K562 (cell line): ENCODE measurements at regions not wholly inside any gene's neighbourhood (a gene's known extent, or its start where the extent isn't known, plus 50 kb on each side); places are given as distances from the start of the nearest gene placed in this dataset.

Experiments used
- ASH1L ChIP-seq: fragments of 450-650 bp; IDR thresholded peaks from 2 replicates; pipeline ENCODE4 v1.6.1; 2018; ENCODE audit warnings: borderline replicate concordance, mild to moderate bottlenecking, low read depth; ENCODE audit not compliant: partially characterized antibody
- ATF1 ChIP-seq, 2 experiments: fragments of 450-650 bp in 1 of 2; IDR thresholded peaks; 2 replicates each; pipeline ENCODE4 v1.6.1; 2016; ENCODE audit warnings: missing compliant biosample characterization in 1 of 2, missing genetic modification characterization in 1 of 2
- ELF1 ChIP-seq: fragments of 200-800 bp; sonication (Bioruptor generic); IDR thresholded peaks from 2 replicates; pipeline ENCODE4 v1.6.1; 2016; ENCODE audit warnings: missing genetic modification characterization, missing compliant biosample characterization
- ETV1 ChIP-seq: fragments of 450-650 bp; conservative IDR thresholded peaks from 2 replicates; pipeline ENCODE4 v1.6.1; 2016; ENCODE audit warnings: missing genetic modification characterization, control low read depth, low read depth, missing compliant biosample characterization
- ETV6 ChIP-seq, 3 experiments: fragments of 150-350 bp in 1 of 3; sonication (generic) in 1 of 3; formaldehyde crosslinking in 1 of 3; IDR thresholded peaks; 2 replicates each; pipeline versions ENCODE4 v1.6.1 to v1.8.0; 2014 to 2022; ENCODE audit warnings: borderline replicate concordance in 2 of 3, low read depth in 2 of 3, antibody characterized with exemption in 1 of 3, low read length in 1 of 3, mild to moderate bottlenecking in 1 of 3, missing genetic modification reagents in 1 of 3
- GABPB2 ChIP-seq: fragments of 250-450 bp; sonication (Bioruptor Pico); conservative IDR thresholded peaks from 2 replicates; pipeline ENCODE4 v1.5.1; 2021; ENCODE audit warnings: mild to moderate bottlenecking
- HDAC2 ChIP-seq: fragments of 450-650 bp; IDR thresholded peaks from 2 replicates; pipeline ENCODE4 v1.6.1; 2016; ENCODE audit warnings: mild to moderate bottlenecking
- NR3C1 ChIP-seq: sonication (generic); formaldehyde crosslinking; IDR thresholded peaks from 2 replicates; pipeline ENCODE4 v1.8.1; 2022; ENCODE audit warnings: missing genetic modification reagents
- POLR2G ChIP-seq: fragments of 200-400 bp; formaldehyde crosslinking; IDR thresholded peaks from 2 replicates; pipeline ENCODE4 v1.6.1; 2017; ENCODE audit warnings: low read depth, mild to moderate bottlenecking, antibody characterized with exemption, low read length, moderate library complexity
- RCOR1 ChIP-seq, 2 experiments: IDR thresholded peaks; 2 replicates each; pipeline ENCODE4 v1.6.1; 2012; ENCODE audit warnings: low read depth in 2 of 2, low read length in 2 of 2, borderline replicate concordance in 1 of 2, improper control_type of control experiment in 1 of 2
- SIN3B ChIP-seq: fragments of 450-650 bp; IDR thresholded peaks from 2 replicates; pipeline ENCODE4 v1.6.1; 2017; ENCODE audit warnings: low read depth, mild to moderate bottlenecking, moderate library complexity
- SREBF2 ChIP-seq: sonication (generic); formaldehyde crosslinking; IDR thresholded peaks from 2 replicates; pipeline ENCODE4 v1.4.0; 2020; ENCODE audit warnings: mild to moderate bottlenecking, missing genetic modification reagents
- TCF3 ChIP-seq: sonication (generic); formaldehyde crosslinking; IDR thresholded peaks from 2 replicates; pipeline ENCODE4 v1.4.0; 2020; ENCODE audit warnings: mild to moderate bottlenecking, missing genetic modification reagents
- TEAD2 ChIP-seq: fragments of 450-650 bp; IDR thresholded peaks from 2 replicates; pipeline ENCODE4 v1.6.1; 2016; ENCODE audit warnings: missing genetic modification characterization, control low read depth, missing compliant biosample characterization
- USF1 ChIP-seq: sonication (generic); formaldehyde crosslinking; IDR thresholded peaks from 2 replicates; pipeline ENCODE4 v1.9.0; 2022; ENCODE audit warnings: mild to moderate bottlenecking, missing genetic modification reagents
- ZFPM2 ChIP-seq: fragments of 250-450 bp; sonication (Bioruptor Pico); IDR thresholded peaks from 2 replicates; pipeline ENCODE4 v1.5.1; 2022; ENCODE audit warnings: mild to moderate bottlenecking
- ZNF740 ChIP-seq, 3 experiments: fragments of 200-800 bp in 1 of 3; sonication (Bioruptor generic) in 1 of 3; sonication (generic) in 1 of 3; formaldehyde crosslinking in 1 of 3; IDR thresholded peaks; 2 replicates each; pipeline versions ENCODE4 v1.6.1 to v1.8.0; 2016 to 2022; ENCODE audit warnings: mild to moderate bottlenecking in 2 of 3, missing compliant biosample characterization in 2 of 3, missing genetic modification characterization in 2 of 3, missing genetic modification reagents in 1 of 3
- TF ChIP-seq, protein P1 (sequence below): sonication (generic); formaldehyde crosslinking; IDR thresholded peaks from 2 replicates; pipeline ENCODE4 v1.8.0; 2022; ENCODE audit warnings: mild to moderate bottlenecking, missing genetic modification reagents
- TF ChIP-seq, protein P2 (sequence below): sonication (generic); formaldehyde crosslinking; IDR thresholded peaks from 2 replicates; pipeline ENCODE4 v1.8.0; 2022; ENCODE audit warnings: mild to moderate bottlenecking, missing genetic modification reagents

DNA sequence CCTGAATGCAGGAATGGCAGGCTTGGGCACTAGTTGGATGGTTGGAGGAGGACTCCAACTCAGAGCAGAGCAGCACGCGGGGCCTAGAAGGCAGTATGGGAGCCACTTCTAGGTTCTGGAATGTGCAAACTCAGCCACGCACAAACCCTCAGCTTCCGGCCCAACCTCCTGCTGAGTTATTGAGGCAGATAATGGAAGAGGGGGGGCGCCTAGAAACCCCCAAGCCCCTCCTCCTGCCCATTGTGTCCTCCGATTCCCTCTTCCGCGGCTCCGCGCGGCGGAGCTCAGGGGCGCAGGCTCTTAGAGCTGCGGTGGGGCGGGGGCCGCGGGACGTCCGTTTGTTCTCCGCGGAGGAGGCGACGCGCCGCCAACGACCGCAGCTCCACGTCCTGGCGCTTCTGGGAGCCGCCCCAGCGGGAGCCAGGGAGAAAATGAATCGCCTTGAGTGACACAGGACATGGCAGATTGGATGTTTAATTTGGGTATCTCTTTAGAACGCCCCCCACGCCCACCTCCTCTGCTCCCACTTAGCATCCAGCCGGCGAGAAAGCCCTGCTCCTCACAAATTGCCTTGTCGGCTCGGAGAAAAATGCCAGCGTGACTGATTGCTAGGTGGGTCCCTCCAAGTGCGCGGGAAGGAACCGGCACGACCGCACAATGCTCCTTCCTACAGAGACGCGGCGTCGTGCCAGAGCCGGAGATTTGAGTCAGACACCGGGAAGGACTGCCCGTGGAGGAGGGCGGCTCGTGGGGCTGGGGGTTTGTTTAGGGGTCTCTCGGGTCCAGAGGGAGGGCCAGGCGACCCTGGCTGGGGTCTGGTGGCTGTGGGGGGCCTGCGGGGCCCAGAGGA, 144.6 kb downstream of the NECTIN1 start (continued):
- TF ChIP-seq TCF3 (CRISPR knock-in tag), result peak; percentile 13; the same call in 1 of the 2 replicates
- peak; percentile 73; the same call in 1 of the 2 replicates for TF ChIP-seq ZNF740 (CRISPR knock-in tag; IDR thresholded peaks at IDR 0.05)
- peak in 1 of 2 experiments; percentile 80; a peak in 2 of 4 replicates for TF ChIP-seq ZNF740 (tag; IDR thresholded peaks at IDR 0.05)
- TF ChIP-seq ZFPM2, result no peak
- peak; percentile 91 for TF ChIP-seq ETV1 (tag)
- TF ChIP-seq ELF1 (tag), result peak; percentile 44
- TF ChIP-seq RCOR1 (IDR thresholded peaks at IDR 0.05; ENCODE audit: borderline replicate concordance in 1 of 2, low read depth in 2 of 2, low read length in 2 of 2), result peak in 1 of 2 experiments; percentile 84; a peak in 2 of 4 replicates
- TF ChIP-seq HDAC2, result 0 out of 2 replicates have a peak, but pooled peaks have one; percentile 31
- no peak for TF ChIP-seq SREBF2 (CRISPR knock-in tag)
- peak; percentile 79; the same call in 1 of the 2 replicates for TF ChIP-seq TEAD2 (tag)
- TF ChIP-seq SIN3B, result no peak
- no peak for TF ChIP-seq ATF1 (CRISPR knock-in tag; IDR thresholded peaks at IDR 0.05)
- TF ChIP-seq ATF1 (tag; IDR thresholded peaks at IDR 0.05), result peak; percentile 60
- TF ChIP-seq NR3C1 (CRISPR knock-in tag), result 0 out of 2 replicates have a peak, but pooled peaks have one; percentile 58
- no peak for TF ChIP-seq ASH1L
- TF ChIP-seq, protein P1, sequence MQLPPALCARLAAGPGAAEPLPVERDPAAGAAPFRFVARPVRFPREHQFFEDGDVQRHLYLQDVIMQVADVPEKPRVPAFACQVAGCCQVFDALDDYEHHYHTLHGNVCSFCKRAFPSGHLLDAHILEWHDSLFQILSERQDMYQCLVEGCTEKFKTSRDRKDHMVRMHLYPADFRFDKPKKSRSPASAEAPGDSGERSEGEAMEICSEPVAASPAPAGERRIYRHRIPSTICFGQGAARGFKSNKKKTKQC, result peak; percentile 66; the same call in 1 of the 2 replicates
- no peak for TF ChIP-seq GABPB2 (CRISPR knock-in tag)
- TF ChIP-seq USF1 (CRISPR knock-in tag), result peak; percentile 40; the same call in 1 of the 2 replicates
- TF ChIP-seq POLR2G, result peak; percentile 74
- TF ChIP-seq ETV6 (IDR thresholded peaks at IDR 0.05; ENCODE audit: borderline replicate concordance in 1 of 2, low read depth in 2 of 2, low read length in 1 of 2), result no peak
- peak; percentile 83; the same call in 1 of the 2 replicates for TF ChIP-seq ETV6 (CRISPR knock-in tag; IDR thresholded peaks at IDR 0.05; ENCODE audit: borderline replicate concordance)
- TF ChIP-seq, protein P2, sequence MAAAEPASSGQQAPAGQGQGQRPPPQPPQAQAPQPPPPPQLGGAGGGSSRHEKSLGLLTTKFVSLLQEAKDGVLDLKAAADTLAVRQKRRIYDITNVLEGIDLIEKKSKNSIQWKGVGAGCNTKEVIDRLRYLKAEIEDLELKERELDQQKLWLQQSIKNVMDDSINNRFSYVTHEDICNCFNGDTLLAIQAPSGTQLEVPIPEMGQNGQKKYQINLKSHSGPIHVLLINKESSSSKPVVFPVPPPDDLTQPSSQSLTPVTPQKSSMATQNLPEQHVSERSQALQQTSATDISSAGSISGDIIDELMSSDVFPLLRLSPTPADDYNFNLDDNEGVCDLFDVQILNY, result peak; percentile 71; the same call in 1 of the 2 replicates
